ENCODE measurements at regions not wholly inside any gene's neighbourhood (a gene's known extent, or its start where the extent isn't known, plus 50 kb on each side); places are given as distances from the start of the nearest gene placed in this dataset.

- TF ChIP-seq CTCF (optimal IDR thresholded peaks at IDR 0.05 in 1 of 3, IDR thresholded peaks at IDR 0.05 in 1 of 3, conservative IDR thresholded peaks at IDR 0.05 in 1 of 3; ENCODE audit: extremely low read depth in 1 of 3, insufficient read depth in 2 of 3, low read length in 3 of 3) (no peak), EZH2 (IDR thresholded peaks at IDR 0.05; ENCODE audit: low read length) (no peak)
These were observed 1672.5 kb upstream of the DDX18 start for GRCh38 chr2:116141891-116142474.
